Stimulated activated CD4-positive, alpha-beta T cell treated with anti-CD3 and anti-CD28 coated beads, TNF-alpha, amount 100 ng/mL, for 48 hours (primary cell): ENCODE measurements at regions not wholly inside any gene's neighbourhood (a gene's known extent, or its start where the extent isn't known, plus 50 kb on each side); places are given as distances from the start of the nearest gene placed in this dataset.
"Not testable (repeated sequence)": the region's sequence is repeated elsewhere in the genome, so short reads cannot be mapped to it uniquely, and the experiment has no call there.

Experiments
- DNase-seq, 3 donors: peaks; one replicate each; pipeline ENCODE4 v3.0.0-alpha.2; 2020; ENCODE audit warnings: low read depth in 3 of 3

- no peak for DNase-seq
These were observed 66.1 kb downstream of the RBMX2 start for GRCh38 chrX:130467936-130468335.

DNA sequence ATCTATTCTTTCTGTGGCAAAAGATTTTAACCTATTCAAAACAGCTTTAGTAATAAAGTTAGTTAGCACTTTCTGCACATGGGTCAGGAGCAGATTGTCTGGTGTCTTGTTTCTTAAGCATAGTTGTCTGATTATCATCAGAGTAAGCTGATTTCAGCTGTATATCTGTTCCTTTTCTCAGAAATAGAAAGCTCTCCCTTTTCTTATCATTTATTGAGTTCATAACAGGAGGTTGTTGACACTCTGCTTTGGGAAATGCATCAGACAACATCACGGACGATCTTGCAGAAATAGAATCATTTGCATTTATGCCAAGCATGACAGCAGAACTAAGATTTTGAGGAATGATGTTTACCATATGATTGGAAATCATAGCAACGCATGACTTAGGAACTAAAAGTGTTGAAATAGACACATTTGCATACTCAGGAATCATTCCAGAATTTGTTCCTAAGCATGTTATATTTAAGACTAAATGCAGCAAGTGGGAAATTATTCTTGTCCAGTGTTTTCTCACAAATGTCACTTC, 66.7 kb downstream of the RBMX2 start:
- DNase-seq, result no peak

- DNase-seq, result no peak
These were observed 81.1 kb downstream of the RBMX2 start for GRCh38 chrX:130482871-130483270.

- no peak for DNase-seq
These were observed 84.1 kb downstream of the RBMX2 start for GRCh38 chrX:130485870-130486269.

DNA sequence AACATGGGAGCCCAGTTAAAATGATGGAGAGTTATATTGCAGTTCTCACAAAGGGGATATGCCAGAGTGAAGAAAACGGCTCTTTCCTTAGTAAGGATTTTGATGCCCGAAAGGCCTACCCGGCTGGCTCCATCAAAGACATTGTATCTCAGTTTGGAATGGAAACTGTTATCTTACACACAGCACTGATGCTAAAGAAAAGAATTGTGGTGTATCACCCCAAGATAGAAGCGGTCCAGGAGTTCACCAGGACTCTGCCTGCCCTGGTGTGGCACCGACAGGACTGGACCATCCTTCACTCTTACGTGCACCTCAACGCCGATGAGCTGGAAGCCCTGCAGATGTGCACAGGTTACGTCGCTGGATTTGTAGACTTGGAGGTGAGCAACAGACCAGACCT, 93.7 kb downstream of the RBMX2 start:
- DNase-seq, result not testable (repeated sequence)

GRCh38 chrX:130497531-130497930, 95.7 kb downstream of the RBMX2 start:
- no peak for DNase-seq

DNA sequence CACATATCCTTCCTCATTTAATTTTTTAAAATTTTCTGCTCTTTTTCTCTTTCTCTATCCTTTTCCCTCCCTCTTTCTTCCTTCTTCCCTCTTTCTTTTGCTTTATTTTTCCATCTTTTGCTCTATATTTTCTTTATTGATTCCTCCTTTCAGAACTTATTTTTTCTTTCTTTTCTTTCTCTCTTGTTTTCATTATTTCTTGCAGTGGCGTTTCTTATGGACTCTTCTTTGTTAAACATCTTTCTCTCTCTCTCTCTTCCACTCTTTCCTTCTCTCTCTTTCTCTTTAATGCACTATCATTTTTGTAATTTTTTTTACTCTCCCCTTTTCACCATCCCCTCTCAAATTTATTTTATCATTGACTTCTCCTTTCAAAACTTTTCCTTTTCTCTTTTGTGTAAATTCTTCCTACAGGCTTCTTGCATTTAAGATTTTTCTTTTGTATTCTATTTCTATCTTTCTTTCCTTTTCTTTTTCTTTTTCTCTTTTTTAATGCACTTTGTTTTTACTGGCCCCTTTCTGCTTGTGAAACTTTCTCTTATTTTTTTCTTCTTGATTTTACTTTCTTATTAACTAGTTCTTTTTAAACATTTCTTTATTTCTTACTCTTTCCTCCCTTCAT, 97.0 kb downstream of the RBMX2 start:
- DNase-seq, result no peak

GRCh38 chrX:130502016-130502570, 100.3 kb downstream of the RBMX2 start:
- no peak for DNase-seq

DNA sequence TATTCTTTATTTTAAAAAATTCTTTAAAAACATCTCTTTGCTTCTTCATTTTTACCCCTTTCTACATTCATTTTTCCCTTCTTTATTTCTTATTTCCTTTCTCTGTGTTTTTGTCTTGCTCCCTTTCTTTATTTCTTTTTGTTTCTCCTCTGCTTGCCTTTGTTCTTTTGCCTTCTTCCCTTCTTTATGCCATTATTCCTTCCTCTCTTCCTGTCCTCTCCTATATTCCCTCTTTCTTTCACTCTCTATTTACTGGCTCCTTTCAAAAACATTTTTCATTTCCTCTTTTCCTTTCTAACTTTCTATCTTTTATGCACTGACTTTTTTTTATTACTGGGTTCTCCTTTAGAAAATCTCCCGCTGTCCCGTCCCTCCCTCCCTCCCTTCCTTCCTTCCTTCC, 102.2 kb downstream of the RBMX2 start:
- DNase-seq, result no peak

- no peak for DNase-seq
These were observed 105.2 kb downstream of the RBMX2 start for GRCh38 chrX:130507015-130507414.

GRCh38 chrX:130512534-130512933, 110.7 kb downstream of the RBMX2 start:
- not testable (repeated sequence) for DNase-seq

DNA sequence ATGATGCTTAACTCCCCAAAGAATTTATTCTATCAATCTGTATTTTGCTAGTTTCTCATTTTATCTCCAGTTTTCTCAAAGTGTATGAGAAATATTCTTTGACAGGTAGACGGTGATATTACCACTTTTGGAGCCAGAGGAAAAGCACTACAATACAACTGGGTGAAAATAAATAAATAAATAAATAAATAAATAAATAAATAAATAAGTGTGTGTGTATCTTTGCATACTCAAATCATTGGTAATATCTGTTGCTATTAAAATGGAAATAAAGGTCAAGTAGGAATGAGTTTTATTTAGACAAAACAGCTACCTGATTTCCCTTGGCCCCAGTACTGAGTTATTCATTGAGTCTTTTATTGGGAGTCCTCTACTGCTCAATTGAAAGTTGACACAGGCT, 114.3 kb downstream of the RBMX2 start:
- DNase-seq, result no peak

GRCh38 chrX:130523460-130524394, 121.9 kb downstream of the RBMX2 start:
- no peak for DNase-seq

- DNase-seq, result no peak
These were observed 122.8 kb downstream of the RBMX2 start for GRCh38 chrX:130524476-130525194.

DNA sequence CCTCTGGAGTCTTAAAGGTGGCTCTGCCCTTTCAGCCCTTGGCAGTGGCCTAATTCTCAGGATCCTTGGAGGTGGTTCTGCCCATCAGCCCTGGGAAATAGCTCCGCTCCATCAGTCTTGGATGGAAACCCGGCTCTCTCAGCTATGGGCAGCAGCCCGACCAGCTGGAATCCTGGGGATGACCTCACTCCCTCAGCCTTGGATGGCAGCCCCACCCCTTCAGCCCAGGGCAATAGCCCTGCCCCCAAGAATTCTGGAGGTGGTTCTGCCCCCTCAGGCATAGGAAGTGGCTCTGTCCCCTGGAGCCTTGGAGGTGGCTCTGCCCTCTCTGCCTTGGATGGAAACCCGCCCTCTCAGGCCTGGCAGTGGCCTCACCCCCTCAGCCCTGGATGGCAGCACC, 127.7 kb downstream of the RBMX2 start:
- DNase-seq, result no peak

DNA sequence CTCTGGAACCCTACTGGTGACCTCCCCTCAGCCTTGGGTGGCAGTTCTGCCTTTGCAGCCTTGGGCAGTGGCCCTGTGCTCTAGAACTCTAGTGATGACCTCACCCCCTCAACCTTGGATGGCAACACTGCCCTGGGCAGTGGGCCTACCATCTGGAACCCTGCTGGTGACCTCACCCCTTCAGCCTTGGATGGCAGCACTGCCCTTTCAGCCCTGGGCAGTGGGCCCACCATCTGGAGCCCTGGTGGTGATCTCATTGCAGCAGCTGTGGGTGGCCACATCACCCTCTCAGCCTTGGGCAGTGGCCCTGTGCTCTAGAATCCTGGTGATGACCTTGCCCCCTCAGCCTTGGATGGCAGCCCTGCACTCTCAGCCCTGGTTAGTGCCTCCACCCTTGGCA, 129.3 kb downstream of the RBMX2 start:
- no peak for DNase-seq

- DNase-seq, result peak; percentile 10 to 18 (median 17)
These were observed 138.0 kb downstream of the RBMX2 start for GRCh38 chrX:130539721-130540321.

GRCh38 chrX:130543603-130544325, 142.0 kb downstream of the RBMX2 start:
- no peak for DNase-seq

DNA sequence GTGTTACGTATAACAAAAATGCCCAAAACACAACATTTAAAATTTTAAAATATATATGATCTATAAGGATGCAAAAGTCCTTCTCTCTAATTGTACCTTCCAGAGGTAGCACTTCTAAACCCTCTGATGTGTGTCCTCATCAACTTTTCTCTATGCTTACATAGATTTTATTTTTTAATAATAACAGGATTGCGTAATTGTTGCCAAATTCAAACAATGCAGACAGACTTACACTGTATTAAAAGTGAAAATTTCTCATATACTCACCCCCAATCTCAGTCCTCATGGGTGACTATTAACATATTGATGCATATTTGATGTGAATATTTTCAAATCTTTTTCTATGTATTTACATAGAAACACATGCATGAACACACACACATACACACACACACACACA, 144.0 kb downstream of the RBMX2 start:
- no peak for DNase-seq

GRCh38 chrX:130549382-130549781, 147.6 kb downstream of the RBMX2 start:
- not testable (repeated sequence) for DNase-seq

- no peak for DNase-seq
These were observed 148.6 kb downstream of the RBMX2 start for GRCh38 chrX:130550351-130550750.
